GM12878 (cell line): ENCODE measurements at regions not wholly inside any gene's neighbourhood (a gene's known extent, or its start where the extent isn't known, plus 50 kb on each side); places are given as distances from the start of the nearest gene placed in this dataset.

Source experiments
- ASH2L ChIP-seq: fragments of 300-600, 200-600 bp; sonication (generic); IDR thresholded peaks from 2 replicates; pipeline ENCODE4 v1.6.1; 2017; ENCODE audit warnings: low read depth, mild to moderate bottlenecking, borderline replicate concordance
- ATF7 ChIP-seq: fragments of 450-650 bp; IDR thresholded peaks from 2 replicates; pipeline ENCODE4 v1.6.1; 2016; ENCODE audit warnings: low read depth, mild to moderate bottlenecking
- BCLAF1 ChIP-seq: fragments of 450-650 bp; IDR thresholded peaks from 2 replicates; pipeline ENCODE4 v1.6.1; 2017; ENCODE audit warnings: antibody characterized with exemption, mild to moderate bottlenecking, moderate library complexity
- CBFB ChIP-seq: IDR thresholded peaks from 2 replicates; pipeline ENCODE4 v1.6.1; 2016; ENCODE audit warnings: antibody characterized with exemption, low read depth
- CHD2 ChIP-seq: IDR thresholded peaks from 2 replicates; pipeline ENCODE4 v1.6.1; 2011; ENCODE audit warnings: low read depth, low read length, improper control_type of control experiment, borderline replicate concordance
- CTCF ChIP-seq, 3 experiments: IDR thresholded peaks in 2 of 3; conservative IDR thresholded peaks in 1 of 3; 2 replicates each; pipeline ENCODE4 v1.5.1; 2011; ENCODE audit warnings: low read depth in 3 of 3, low read length in 3 of 3, mild to moderate bottlenecking in 3 of 3, control low read depth in 2 of 3, moderate library complexity in 2 of 3, inconsistent platforms in 1 of 3, mixed read lengths in 1 of 3; ENCODE audit not compliant: control insufficient read depth in 2 of 3, insufficient read depth in 1 of 3; ENCODE audit errors: extremely low read depth in 1 of 3
- E2F4 ChIP-seq: IDR thresholded peaks from 2 replicates; pipeline ENCODE4 v1.6.1; 2012; ENCODE audit warnings: low read depth, low read length, improper control_type of control experiment
- EGR1 ChIP-seq, 2 experiments: IDR thresholded peaks; 1 replicate in 1 of 2; 2 replicates in 1 of 2; pipeline ENCODE4 v1.6.1; 2011 to 2012; ENCODE audit warnings: low read depth in 2 of 2, low read length in 2 of 2, borderline replicate concordance in 1 of 2, mild to moderate bottlenecking in 1 of 2, moderate library complexity in 1 of 2
- FOXM1 ChIP-seq: IDR thresholded peaks from 2 replicates; pipeline ENCODE4 v1.6.1; 2012; ENCODE audit warnings: low read depth, mild to moderate bottlenecking, inconsistent platforms, low read length, moderate library complexity
- GABPA ChIP-seq: IDR thresholded peaks from 2 replicates; pipeline ENCODE4 v1.6.1; 2014; ENCODE audit warnings: antibody characterized with exemption, low read depth, mild to moderate bottlenecking, inconsistent platforms
- HDGF ChIP-seq: fragments of 450-650 bp; IDR thresholded peaks from 2 replicates; pipeline ENCODE4 v1.6.1; 2016; ENCODE audit warnings: antibody characterized with exemption
- MEF2A ChIP-seq: IDR thresholded peaks from 2 replicates; pipeline ENCODE4 v1.6.1; 2011; ENCODE audit warnings: low read depth, mild to moderate bottlenecking, low read length, moderate library complexity; ENCODE audit not compliant: insufficient read depth
- MEF2B ChIP-seq: fragments of 450-650 bp; IDR thresholded peaks from 2 replicates; pipeline ENCODE4 v1.6.1; 2018; ENCODE audit warnings: mild to moderate bottlenecking, moderate library complexity; ENCODE audit not compliant: partially characterized antibody, poor library complexity, severe bottlenecking
- MTA2 ChIP-seq: fragments of 450-650 bp; IDR thresholded peaks from 2 replicates; pipeline ENCODE4 v1.6.1; 2016; ENCODE audit warnings: low read depth, mild to moderate bottlenecking, moderate library complexity
- NKRF ChIP-seq: fragments of 450-650 bp; conservative IDR thresholded peaks from 2 replicates; pipeline ENCODE4 v1.6.1; 2017; ENCODE audit warnings: mild to moderate bottlenecking, moderate library complexity
- NRF1 ChIP-seq: conservative IDR thresholded peaks from 2 replicates; pipeline ENCODE4 v1.6.1; 2011; ENCODE audit warnings: mild to moderate bottlenecking, low read depth, low read length, improper control_type of control experiment
- POLR2AphosphoS5 ChIP-seq: IDR thresholded peaks from 2 replicates; pipeline ENCODE4 v1.6.1; 2011; ENCODE audit warnings: mild to moderate bottlenecking, low read length, inconsistent platforms
- POU2F2 ChIP-seq: IDR thresholded peaks from 3 replicates; pipeline ENCODE4 v1.6.1; 2011; ENCODE audit warnings: low read depth, mild to moderate bottlenecking, low read length, borderline replicate concordance
- RAD21 ChIP-seq: IDR thresholded peaks from 2 replicates; pipeline ENCODE4 v1.6.1; 2011; ENCODE audit warnings: mild to moderate bottlenecking, low read depth, low read length, moderate library complexity; ENCODE audit not compliant: insufficient read depth
- RBBP5 ChIP-seq: fragments of 200-600 bp; sonication (generic); conservative IDR thresholded peaks from 2 replicates; pipeline ENCODE4 v1.6.1; 2016
- SMAD5 ChIP-seq: IDR thresholded peaks from 2 replicates; pipeline ENCODE4 v1.6.1; 2016; ENCODE audit warnings: antibody characterized with exemption, low read depth
- SMC3 ChIP-seq: IDR thresholded peaks from 2 replicates; pipeline ENCODE4 v1.6.1; 2011; ENCODE audit warnings: low read length, improper control_type of control experiment, borderline replicate concordance
- SREBF1 ChIP-seq: IDR thresholded peaks from 2 replicates; pipeline ENCODE4 v1.6.1; 2012; ENCODE audit warnings: mild to moderate bottlenecking, low read length
- SRF ChIP-seq, 2 experiments: IDR thresholded peaks; 2 replicates each; pipeline ENCODE4 v1.6.1; 2011; ENCODE audit warnings: low read depth in 2 of 2, low read length in 2 of 2, mild to moderate bottlenecking in 1 of 2, moderate library complexity in 1 of 2
- ZBED1 ChIP-seq: IDR thresholded peaks from 2 replicates; pipeline ENCODE4 v1.6.1; 2016; ENCODE audit warnings: borderline replicate concordance

- TF ChIP-seq HDGF (no peak), CHD2 (peak; percentile 91), CBFB (peak; percentile 87), CTCF (IDR thresholded peaks at IDR 0.05 in 2 of 3, conservative IDR thresholded peaks at IDR 0.05 in 1 of 3; ENCODE audit: control insufficient read depth in 2 of 3, extremely low read depth in 1 of 3, insufficient read depth in 1 of 3, low read depth in 3 of 3, low read length in 3 of 3) (peak in 1 of 3 experiments; percentile 16; a peak in 1 of 6 replicates), POLR2AphosphoS5 (peak; percentile 51; the same call in 1 of the 2 replicates), RBBP5 (0 out of 2 replicates have a peak, but pooled peaks have one; percentile 39), ZBED1 (peak; percentile 95), SMAD5 (no peak), GABPA (peak; percentile 59), SMC3 (peak; percentile 27; the same call in 1 of the 2 replicates), MEF2B (peak; percentile 98), SREBF1 (peak; percentile 64), ATF7 (peak; percentile 96), NKRF (no peak), BCLAF1 (no peak), SRF (IDR thresholded peaks at IDR 0.05; ENCODE audit: low read depth in 2 of 2, low read length in 2 of 2) (no peak), ASH2L (0 out of 2 replicates have a peak, but pooled peaks have one; percentile 43), MTA2 (peak; percentile 100), E2F4 (no peak), MEF2A (peak; percentile 98), POU2F2 (peak; percentile 99), EGR1 (IDR thresholded peaks at IDR 0.05; ENCODE audit: borderline replicate concordance in 1 of 2, low read depth in 2 of 2, low read length in 2 of 2) (no peak), NRF1 (no peak), FOXM1 (peak; percentile 99), RAD21 (peak; percentile 48; the same call in 1 of the 2 replicates)
Observed at GRCh38 chr2:155145758-155146229, 447.3 kb downstream of the KCNJ3 start (continued).
